GM12874 (cell line): ENCODE measurements at regions not wholly inside any gene's neighbourhood (a gene's known extent, or its start where the extent isn't known, plus 50 kb on each side); places are given as distances from the start of the nearest gene placed in this dataset.

Source experiments
- TF ChIP-seq, protein P1 (sequence below): IDR thresholded peaks from 2 replicates; pipeline ENCODE4 v1.5.1; 2011; ENCODE audit warnings: low read depth, mild to moderate bottlenecking, control low read depth, low read length, moderate library complexity; ENCODE audit not compliant: insufficient read depth

DNA sequence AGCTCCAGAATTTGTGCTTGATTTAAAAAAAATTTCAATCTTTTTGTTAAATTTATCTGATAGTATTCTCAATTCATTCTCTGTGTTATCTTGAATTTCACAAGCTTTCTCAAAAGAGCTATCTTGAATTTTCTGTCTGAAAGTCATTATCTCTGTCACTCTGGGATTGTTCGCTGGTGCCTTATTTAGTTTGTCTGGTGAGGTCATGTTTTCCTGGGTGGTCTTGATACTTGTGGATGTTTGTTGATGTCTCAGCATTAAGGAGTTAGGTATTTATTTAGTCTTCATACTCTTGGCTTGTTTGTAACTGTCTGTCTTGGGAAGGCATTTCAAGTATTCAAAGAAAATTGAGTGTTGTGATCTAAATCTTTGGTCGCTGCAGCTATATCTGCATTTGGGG is 106.3 kb downstream of the TNFSF13B start:
- TF ChIP-seq, protein P1, sequence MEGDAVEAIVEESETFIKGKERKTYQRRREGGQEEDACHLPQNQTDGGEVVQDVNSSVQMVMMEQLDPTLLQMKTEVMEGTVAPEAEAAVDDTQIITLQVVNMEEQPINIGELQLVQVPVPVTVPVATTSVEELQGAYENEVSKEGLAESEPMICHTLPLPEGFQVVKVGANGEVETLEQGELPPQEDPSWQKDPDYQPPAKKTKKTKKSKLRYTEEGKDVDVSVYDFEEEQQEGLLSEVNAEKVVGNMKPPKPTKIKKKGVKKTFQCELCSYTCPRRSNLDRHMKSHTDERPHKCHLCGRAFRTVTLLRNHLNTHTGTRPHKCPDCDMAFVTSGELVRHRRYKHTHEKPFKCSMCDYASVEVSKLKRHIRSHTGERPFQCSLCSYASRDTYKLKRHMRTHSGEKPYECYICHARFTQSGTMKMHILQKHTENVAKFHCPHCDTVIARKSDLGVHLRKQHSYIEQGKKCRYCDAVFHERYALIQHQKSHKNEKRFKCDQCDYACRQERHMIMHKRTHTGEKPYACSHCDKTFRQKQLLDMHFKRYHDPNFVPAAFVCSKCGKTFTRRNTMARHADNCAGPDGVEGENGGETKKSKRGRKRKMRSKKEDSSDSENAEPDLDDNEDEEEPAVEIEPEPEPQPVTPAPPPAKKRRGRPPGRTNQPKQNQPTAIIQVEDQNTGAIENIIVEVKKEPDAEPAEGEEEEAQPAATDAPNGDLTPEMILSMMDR: no peak

DNA sequence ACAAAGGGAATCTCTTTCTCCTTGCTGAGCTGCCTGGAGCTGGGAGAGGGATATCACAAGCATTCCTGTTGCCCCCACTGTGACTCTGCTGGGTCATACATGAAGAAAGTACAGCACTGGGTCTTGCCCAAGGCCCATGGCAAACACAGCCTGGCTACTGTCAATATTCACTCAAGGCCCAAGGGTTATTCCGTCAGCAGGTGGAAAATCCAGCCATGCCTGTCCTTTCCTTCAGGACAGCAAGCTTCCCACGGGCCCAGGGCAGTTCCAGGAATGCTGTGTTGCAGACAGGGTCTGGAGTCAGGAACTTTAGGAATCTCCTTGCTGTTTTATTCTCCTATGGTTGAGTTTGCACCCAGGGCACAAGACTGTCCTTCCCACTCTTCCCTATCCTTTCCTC is 106.8 kb downstream of the TNFSF13B start:
- TF ChIP-seq, protein P1: no peak

DNA sequence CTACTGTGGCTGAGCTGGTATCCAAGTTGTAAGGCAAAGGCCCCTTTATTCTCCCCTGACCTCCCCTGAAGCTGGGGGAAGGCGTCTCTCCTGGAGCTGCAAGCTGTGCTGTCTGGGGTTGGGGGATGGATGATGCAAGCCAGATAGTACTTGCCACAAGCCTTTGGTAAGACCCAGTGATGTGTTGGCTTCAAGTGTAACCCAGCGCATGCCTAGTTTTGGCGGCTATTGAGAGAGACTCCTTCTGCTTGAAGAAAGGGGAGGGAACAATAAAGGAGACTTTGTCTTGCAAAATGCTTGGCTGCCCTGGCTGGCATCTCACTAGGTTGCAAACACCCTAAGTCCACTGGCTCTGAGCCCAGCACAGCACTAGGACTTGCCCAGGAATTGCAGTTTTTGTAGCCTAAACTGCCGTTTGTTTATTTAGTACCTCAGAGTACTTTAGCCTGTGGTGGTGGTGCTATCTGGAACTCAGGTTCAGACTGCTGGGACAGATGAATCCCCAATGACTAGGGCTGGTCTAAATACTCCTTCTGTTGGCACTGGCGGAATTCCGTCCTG is 108.2 kb downstream of the TNFSF13B start:
- TF ChIP-seq, protein P1: no peak

DNA sequence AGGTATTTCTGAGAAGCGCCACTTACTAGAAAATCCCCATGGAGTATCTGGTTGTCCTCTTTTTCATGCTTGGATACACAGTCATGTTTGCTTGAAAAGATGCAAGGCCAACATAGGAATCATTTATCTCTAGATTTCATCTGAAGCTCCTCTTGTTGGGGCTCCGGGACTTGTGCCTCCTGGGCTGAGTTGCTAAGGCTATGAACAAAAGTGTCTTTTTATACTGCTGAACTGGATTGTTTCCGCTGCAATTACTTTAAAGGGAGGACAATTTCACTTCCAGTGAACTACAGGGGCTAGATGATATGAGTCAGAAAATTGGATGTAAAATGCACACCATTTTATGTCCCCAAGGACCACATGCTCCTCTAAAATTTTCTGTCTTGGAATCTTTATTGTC is 114.1 kb downstream of the TNFSF13B start:
- TF ChIP-seq, protein P1: no peak

DNA sequence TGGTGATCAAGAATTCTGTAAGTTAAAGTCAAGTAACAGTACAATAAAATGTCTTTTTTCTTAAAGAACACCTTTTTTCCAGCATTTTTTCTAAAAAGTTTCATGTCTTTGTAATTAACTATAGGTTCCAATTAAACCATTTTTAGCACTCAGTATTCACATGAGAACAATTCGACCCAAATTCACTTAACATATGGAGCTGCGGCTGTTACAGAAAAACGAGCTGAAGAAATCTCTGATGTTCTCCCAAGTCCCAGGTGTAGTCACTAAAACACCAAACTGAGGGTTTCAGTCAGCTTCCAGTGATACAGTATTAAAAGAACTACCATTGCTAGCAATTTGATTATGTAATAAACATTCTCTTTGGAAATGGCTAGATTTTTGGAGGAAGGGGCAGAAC is 117.6 kb downstream of the TNFSF13B start:
- TF ChIP-seq, protein P1: no peak

DNA sequence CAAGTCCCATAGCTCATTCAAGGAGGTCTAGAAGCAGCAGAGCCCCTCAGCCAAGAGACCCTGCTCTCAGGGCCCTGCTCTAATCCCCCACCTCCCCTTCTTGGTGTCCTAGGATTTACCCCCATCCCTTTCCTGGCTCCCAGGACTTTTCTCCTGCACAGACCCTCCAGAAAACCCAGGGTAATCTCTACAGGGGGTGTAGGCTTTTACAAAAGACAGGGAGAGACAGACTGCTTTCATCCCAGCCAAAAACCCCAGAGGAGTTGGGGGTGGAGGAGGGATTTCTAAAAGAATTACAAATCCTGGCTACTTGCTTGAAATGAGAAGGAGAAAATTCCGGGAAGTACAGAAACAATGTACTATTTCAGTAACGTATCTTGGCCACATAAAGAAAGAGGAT is 133.3 kb downstream of the TNFSF13B start:
- TF ChIP-seq, protein P1: no peak

DNA sequence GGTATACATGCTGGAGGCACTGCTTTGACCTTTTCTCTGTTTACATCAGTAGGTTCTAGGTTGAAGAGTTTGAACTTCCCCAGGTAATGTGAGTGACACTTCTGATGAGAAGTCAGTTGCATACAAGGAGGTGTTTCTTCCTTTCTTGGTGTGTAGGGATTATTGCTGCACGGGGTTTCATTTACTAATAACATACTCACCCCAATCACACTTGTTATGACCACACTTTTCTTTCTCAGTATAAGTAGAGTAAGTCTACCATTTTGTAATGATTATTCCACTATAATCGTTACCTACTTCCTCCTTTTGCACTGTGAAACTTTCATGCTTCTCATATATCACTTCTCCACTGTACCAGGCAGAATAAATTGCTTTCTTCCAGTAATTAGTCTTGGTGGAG is 138.0 kb downstream of the TNFSF13B start:
- TF ChIP-seq, protein P1: no peak
